ENCODE measurements at regions not wholly inside any gene's neighbourhood (a gene's known extent, or its start where the extent isn't known, plus 50 kb on each side); places are given as distances from the start of the nearest gene placed in this dataset.

GRCh38 chr21:22128671-22129070 is 1130.5 kb downstream of the NCAM2 start (continued):
- TF ChIP-seq ZBTB40 (IDR thresholded peaks at IDR 0.05; ENCODE audit: borderline replicate concordance) (no peak), FOXM1 (IDR thresholded peaks at IDR 0.05; ENCODE audit: low read depth, low read length) (no peak), CHD1 (IDR thresholded peaks at IDR 0.05; ENCODE audit: low read depth, low read length) (no peak), PAX5 (IDR thresholded peaks at IDR 0.05; ENCODE audit: borderline replicate concordance, low read depth, low read length) (no peak), BACH1 (IDR thresholded peaks at IDR 0.05; ENCODE audit: borderline replicate concordance) (no peak), POLR2A (IDR thresholded peaks at IDR 0.05; ENCODE audit: low read depth, low read length) (no peak), SRF (IDR thresholded peaks at IDR 0.05; ENCODE audit: low read depth in 2 of 2, low read length in 2 of 2) (no peak), BCLAF1 (IDR thresholded peaks at IDR 0.05) (no peak), IKZF2 (IDR thresholded peaks at IDR 0.05) (no peak), CBFB (IDR thresholded peaks at IDR 0.05; ENCODE audit: low read depth) (no peak), ZNF24 (IDR thresholded peaks at IDR 0.05) (no peak)
